Heart left ventricle (tissue), 16 donors: ENCODE measurements at regions not wholly inside any gene's neighbourhood (a gene's known extent, or its start where the extent isn't known, plus 50 kb on each side); places are given as distances from the start of the nearest gene placed in this dataset.
A peak's percentile ranks its signal among the peaks of the same experiment; 100 is the strongest.

Experiments used
- ATAC-seq, 4 donors: fragments of 200-7000 bp; cut with Tn5 transposase; one replicate each; pipeline ENCODE4 v1.9.1; 2020 to 2022; ENCODE audit warnings: moderate library complexity in 4 of 4, mild to moderate bottlenecking in 3 of 4, moderate number of reproducible peaks in 1 of 4
- DNase-seq, 5 donors: peaks; one replicate each; pipeline ENCODE4 v3.0.0-alpha.2; 2020
- H3K27ac ChIP-seq, 12 donors: fragments of 200-600 bp; sonication (generic) in 4 of 12; one replicate each; pipeline versions ENCODE4 v1.5.0 to v1.8.0; 2016 to 2022; ENCODE audit warnings: mild to moderate bottlenecking in 2 of 12
- H3K27me3 ChIP-seq, 9 donors: fragments of 200-600 bp; sonication (generic) in 2 of 9; one replicate each; pipeline versions ENCODE4 v1.5.1 to v1.8.0; 2016 to 2022; ENCODE audit warnings: mild to moderate bottlenecking in 3 of 9
- H3K36me3 ChIP-seq, 9 donors: fragments of 200-600 bp; sonication (generic) in 2 of 9; one replicate each; pipeline versions ENCODE4 v1.5.0 to v1.8.0; 2018 to 2022; ENCODE audit warnings: mild to moderate bottlenecking in 2 of 9
- H3K4me1 ChIP-seq, 12 donors: fragments of 200-600 bp; sonication (generic) in 4 of 12; one replicate each; pipeline versions ENCODE4 v1.5.0 to v1.8.0; 2016 to 2022; ENCODE audit warnings: mild to moderate bottlenecking in 3 of 12
- H3K4me3 ChIP-seq, 12 donors: fragments of 200-600 bp; sonication (generic) in 4 of 12; one replicate each; pipeline versions ENCODE4 v1.5.0 to v1.8.0; 2017 to 2022; ENCODE audit warnings: mild to moderate bottlenecking in 9 of 12, moderate library complexity in 4 of 12
- H3K9me3 ChIP-seq, 12 donors: fragments of 200-600 bp; sonication (generic) in 4 of 12; one replicate each; pipeline versions ENCODE4 v1.5.0 to v1.8.0; 2016 to 2022; ENCODE audit warnings: mild to moderate bottlenecking in 1 of 12
- POLR2A ChIP-seq, 2 donors: fragments of 450-650 bp; IDR thresholded peaks; one replicate each; pipeline ENCODE4 v1.6.1; 2017; ENCODE audit warnings: antibody characterized with exemption in 2 of 2, mild to moderate bottlenecking in 2 of 2, moderate library complexity in 2 of 2
- WGBS, 4 donors: extraction: QIAGEN DNeasy Blood & Tissue Kit in 2 of 4; methylation state at CpG; one replicate each; pipeline versions ENCODE4 v1.1.5 to v1.1.7; 2013 to 2018; 5-methylcytosine and 5-hydroxymethylcytosine counted together
- intact Hi-C, 10 donors: fragments of 100-400 bp; cut with DNase I; formaldehyde crosslinking; loops; one replicate each; pipeline versions ENCODE4 v1.11.1 to v1.14.2; 2022
- TF ChIP-seq, protein P1 (sequence below), 12 donors: fragments of 200-600 bp; sonication (generic) in 4 of 12; IDR thresholded peaks; one replicate each; pipeline versions ENCODE4 v1.5.0 to v1.8.0; 2018 to 2022; ENCODE audit warnings: antibody characterized with exemption in 12 of 12, mild to moderate bottlenecking in 5 of 12
- donor health status: ischemic (EF 13 %, LVEDD 7.1; RV severe dilation, severe dysfunction).
- donor health status: healthy with polysubstance abuse.
- donor health status: DM: no; HTN: yes; CAD: no.
- donor health status: DM: no; HTN: no; CAD: no.
- donor health status: ischemic (EF 25% LVEDD 6.9; RV normal size, moderate dysfunction).
- donor health status: ischemic (EF 25% LVEDD 5.7; RV mildly dilated, moderate dysfunction).
- donor health status: healthy.
- donor health status: DM: yes; HTN: yes; CAD: no.
- donor health status: ischemic (EF 35%, LVEDD 5.7; RV mildly dilated, moderate dysfunction).
- donor health status: nonischemic (EF 11% LVEDD 7.7; RV severe dilation, severe dysfunction).
- donor health status: DM: yes; HTN: yes; CAD: no.
- donor health status: PGD.
- donor health status: ischemic (EF 29% LVEDD 5.4; RV normal size, mild dysfunction).
- donor health status: nonischemic (EF 23%, LVEDD 6.1; RV moderate dilation, normal function).

DNA sequence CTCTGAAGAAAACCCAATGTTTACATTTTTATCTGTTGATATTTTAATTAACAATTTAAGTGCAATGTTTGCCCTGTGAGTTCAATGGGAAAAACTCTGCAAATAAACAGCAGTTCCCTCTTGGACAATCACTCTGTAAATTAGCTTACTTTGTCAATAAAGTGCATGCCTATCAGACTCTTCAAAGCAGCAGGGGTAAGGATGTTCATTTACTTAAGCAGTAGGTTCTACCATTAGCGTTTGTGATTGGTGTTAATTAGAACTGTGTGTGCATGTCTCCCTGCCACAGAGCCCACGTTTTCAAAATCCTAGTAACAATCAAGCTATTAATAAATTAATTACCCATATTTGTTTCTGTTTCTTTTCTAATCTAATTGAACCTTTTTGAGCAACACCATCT is 1921.6 kb upstream of the WWC1 start:
- Histone ChIP-seq H3K4me1 (no peaks in the 10 kb centered on the region), H3K36me3 (no peaks in the 10 kb centered on the region), H3K4me3 (no peak overlapping the region), H3K27ac (no peak overlapping the region), H3K9me3 (no peaks in the 10 kb centered on the region), H3K27me3 (no peaks in the 10 kb centered on the region)
- 37 to 57% (median 40%) methylated on average over 2 of the region's 2 CpGs for WGBS, 4 donors
- intact Hi-C loops, result no loop called here
- no peak for TF ChIP-seq POLR2A (IDR thresholded peaks at IDR 0.05)
- TF ChIP-seq, protein P1, sequence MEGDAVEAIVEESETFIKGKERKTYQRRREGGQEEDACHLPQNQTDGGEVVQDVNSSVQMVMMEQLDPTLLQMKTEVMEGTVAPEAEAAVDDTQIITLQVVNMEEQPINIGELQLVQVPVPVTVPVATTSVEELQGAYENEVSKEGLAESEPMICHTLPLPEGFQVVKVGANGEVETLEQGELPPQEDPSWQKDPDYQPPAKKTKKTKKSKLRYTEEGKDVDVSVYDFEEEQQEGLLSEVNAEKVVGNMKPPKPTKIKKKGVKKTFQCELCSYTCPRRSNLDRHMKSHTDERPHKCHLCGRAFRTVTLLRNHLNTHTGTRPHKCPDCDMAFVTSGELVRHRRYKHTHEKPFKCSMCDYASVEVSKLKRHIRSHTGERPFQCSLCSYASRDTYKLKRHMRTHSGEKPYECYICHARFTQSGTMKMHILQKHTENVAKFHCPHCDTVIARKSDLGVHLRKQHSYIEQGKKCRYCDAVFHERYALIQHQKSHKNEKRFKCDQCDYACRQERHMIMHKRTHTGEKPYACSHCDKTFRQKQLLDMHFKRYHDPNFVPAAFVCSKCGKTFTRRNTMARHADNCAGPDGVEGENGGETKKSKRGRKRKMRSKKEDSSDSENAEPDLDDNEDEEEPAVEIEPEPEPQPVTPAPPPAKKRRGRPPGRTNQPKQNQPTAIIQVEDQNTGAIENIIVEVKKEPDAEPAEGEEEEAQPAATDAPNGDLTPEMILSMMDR (IDR thresholded peaks at IDR 0.05), result no peak
- DNase-seq (no peak), ATAC-seq (no peak)

DNA sequence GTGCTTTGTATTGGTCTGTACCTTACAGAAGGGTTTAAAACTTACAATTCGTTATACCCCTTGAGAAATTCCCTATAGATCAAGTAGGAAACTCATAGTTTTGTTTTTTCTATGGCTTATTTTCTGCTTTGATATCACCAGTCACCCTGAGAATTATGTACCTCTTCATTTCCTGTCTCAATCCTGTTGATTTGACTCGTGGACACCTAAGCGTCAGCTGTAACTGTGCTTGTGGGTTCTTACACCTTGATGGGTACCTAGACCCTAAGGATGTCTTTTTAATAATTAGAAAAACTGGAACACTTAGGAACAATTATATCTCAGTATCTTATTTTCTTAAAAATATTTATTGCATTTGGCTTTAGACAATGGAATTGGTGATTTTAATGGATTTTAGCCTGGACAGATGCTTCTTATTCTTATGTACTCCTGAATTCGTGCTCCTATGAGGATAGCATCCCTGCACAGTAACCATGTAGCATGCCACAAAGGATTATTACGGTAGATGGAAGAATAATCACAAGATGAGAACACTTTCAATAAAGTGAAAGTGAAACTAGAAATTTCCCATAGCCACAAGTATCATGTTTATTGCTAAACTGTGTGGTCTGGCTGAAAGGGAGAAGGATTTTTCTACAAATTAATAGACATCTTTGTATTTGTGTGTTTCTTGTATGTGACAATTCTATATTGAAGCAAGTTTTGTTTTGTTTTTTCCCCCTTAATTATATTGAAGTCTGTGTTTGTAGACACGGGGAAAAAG is 1920.3 kb upstream of the WWC1 start:
- DNase-seq (no peak), ATAC-seq (no peak)
- TF ChIP-seq POLR2A (IDR thresholded peaks at IDR 0.05), result no peak
- TF ChIP-seq, protein P1 (IDR thresholded peaks at IDR 0.05), result no peak
- peak overlapping the region in 10 of 12 donors; percentile 17 to 47 (median 33) for H3K4me3 ChIP-seq
- no peaks in the 10 kb centered on the region for H3K9me3 ChIP-seq
- no peaks in the 10 kb centered on the region for H3K36me3 ChIP-seq
- H3K27me3 ChIP-seq, result no peaks in the 10 kb centered on the region
- no peaks in the 10 kb centered on the region for H3K4me1 ChIP-seq
- intact Hi-C loops, result no loop called here
- 68 to 74% (median 70%) methylated on average over 6 of the region's 6 CpGs for WGBS, 4 donors
- H3K27ac ChIP-seq, result no peak overlapping the region

DNA sequence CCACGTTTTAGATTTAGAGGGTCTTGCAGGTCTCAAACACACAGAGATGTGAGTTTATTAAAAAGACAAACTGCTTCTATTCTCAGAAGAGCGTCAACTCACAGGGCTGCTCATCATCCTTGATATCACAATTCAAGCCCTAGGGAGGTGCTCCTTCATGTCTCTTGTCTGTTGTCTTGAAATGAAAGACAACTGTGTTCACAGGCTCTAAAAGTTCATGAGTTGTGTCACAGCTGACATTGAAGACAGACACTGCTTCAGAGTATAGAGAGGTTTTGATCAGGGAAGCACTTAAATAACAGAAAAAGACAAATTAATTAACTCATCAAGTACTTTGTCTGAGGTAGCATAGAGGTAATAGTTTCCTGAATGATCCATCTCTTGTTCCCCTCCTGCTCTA is 1917.6 kb upstream of the WWC1 start:
- H3K27ac ChIP-seq, result no peak overlapping the region
- no peaks in the 10 kb centered on the region for H3K27me3 ChIP-seq
- 70 to 82% (median 75%) methylated on average over 2 of the region's 2 CpGs for WGBS, 4 donors
- ATAC-seq (no peak), DNase-seq (no peak)
- H3K4me3 ChIP-seq, result no peak overlapping the region
- no peaks in the 10 kb centered on the region for H3K4me1 ChIP-seq
- H3K36me3 ChIP-seq, result no peaks in the 10 kb centered on the region
- TF ChIP-seq POLR2A (IDR thresholded peaks at IDR 0.05), result no peak
- TF ChIP-seq, protein P1 (IDR thresholded peaks at IDR 0.05), result no peak
- peaks cover 0 to 9% (median 0%) of the 10 kb centered on the region in 12 donors for H3K9me3 ChIP-seq
- intact Hi-C loops, result no loop called here

DNA sequence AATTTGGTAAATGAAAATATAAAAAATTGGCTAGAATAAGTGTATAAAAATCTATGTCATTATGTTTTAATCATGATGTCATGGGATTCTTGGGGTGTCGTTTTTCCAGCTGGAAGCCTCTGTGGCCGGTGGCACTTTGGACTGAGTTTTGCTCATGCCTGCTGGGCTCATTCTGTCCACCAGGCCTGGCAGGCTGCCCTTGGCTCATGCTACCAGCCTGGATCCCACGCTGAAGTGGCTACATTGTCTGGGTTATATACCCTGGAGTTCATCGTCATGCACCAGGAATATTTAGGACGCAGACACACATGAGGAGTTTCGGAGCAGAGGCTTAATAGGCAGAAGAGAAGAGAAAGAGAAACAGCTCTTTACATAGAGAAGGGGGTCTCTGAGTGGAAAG is 1913.7 kb upstream of the WWC1 start:
- Histone ChIP-seq H3K4me3 (no peak overlapping the region), H3K27ac (no peak overlapping the region), H3K4me1 (no peaks in the 10 kb centered on the region), H3K9me3 (peaks cover 0 to 18% (median 2%) of the 10 kb centered on the region in 12 donors), H3K36me3 (no peaks in the 10 kb centered on the region), H3K27me3 (no peaks in the 10 kb centered on the region)
- intact Hi-C loops, result no loop called here
- ATAC-seq, result no peak
- no peak for TF ChIP-seq POLR2A (IDR thresholded peaks at IDR 0.05)
- TF ChIP-seq, protein P1 (IDR thresholded peaks at IDR 0.05), result no peak
- DNase-seq, result no peak
- 70 to 83% (median 77%) methylated on average over 6 of the region's 6 CpGs for WGBS, 4 donors
